H1 (cell line): ENCODE measurements at regions not wholly inside any gene's neighbourhood (a gene's known extent, or its start where the extent isn't known, plus 50 kb on each side); places are given as distances from the start of the nearest gene placed in this dataset.

Experiments
- CTCF ChIA-PET: fragments of 300-600 bp; sonication (Branson Sonifier 250); formaldehyde crosslinking; loops from one replicate; lab custom pipeline; 2021; ENCODE audit not compliant: partially characterized antibody; lab: Charles Lee
- POLR2A ChIA-PET: fragments of 300-600 bp; sonication (Branson Sonifier 250); formaldehyde crosslinking; loops from one replicate; lab custom pipeline; 2021; ENCODE audit warnings: inconsistent platforms; ENCODE audit not compliant: partially characterized antibody; lab: Charles Lee
- DNase-seq, 2 experiments: peaks; one replicate each; pipeline versions ENCODE4 v3.0.0 to v3.0.0-alpha.2; 2010 to 2022; ENCODE audit warnings: low spot score in 2 of 2, low read depth in 1 of 2, mixed read lengths in 1 of 2
- FAIRE-seq: peaks from 2 replicates; lab custom pipeline; 2011; peaks lifted over from hg19 to GRCh38; lab: Jason Lieb, UNC
- H2AFZ ChIP-seq: 2 replicates; pipeline ENCODE4 v1.8.1; 2012; ENCODE audit warnings: low read length, inconsistent platforms
- H2AK5ac ChIP-seq: 2 replicates; pipeline ENCODE4 v1.6.1; 2013; ENCODE audit warnings: low read depth, low read length
- H2BK120ac ChIP-seq: replicated peaks from 2 replicates; pipeline ENCODE3; 2013; ENCODE audit warnings: low read depth, low read length, inconsistent platforms
- H2BK12ac ChIP-seq: 2 replicates; pipeline ENCODE4 v1.6.1; 2013; ENCODE audit warnings: low read depth, low read length
- H2BK15ac ChIP-seq: 2 replicates; pipeline ENCODE4 v1.6.1; 2013; ENCODE audit warnings: low read length
- H2BK20ac ChIP-seq: 2 replicates; pipeline ENCODE4 v1.6.1; 2013; ENCODE audit warnings: low read length
- H2BK5ac ChIP-seq: 2 replicates; pipeline ENCODE4 v1.6.1; 2013; ENCODE audit warnings: low read depth, low read length
- H3K14ac ChIP-seq: 2 replicates; pipeline ENCODE4 v1.6.1; 2013; ENCODE audit warnings: inconsistent platforms; ENCODE audit not compliant: insufficient read length
- H3K18ac ChIP-seq: 2 replicates; pipeline ENCODE4 v1.6.1; 2013; ENCODE audit warnings: low read length; ENCODE audit errors: extremely low read depth
- H3K23ac ChIP-seq: 2 replicates; pipeline ENCODE4 v1.6.1; 2013; ENCODE audit warnings: inconsistent platforms; ENCODE audit not compliant: insufficient read length
- H3K23me2 ChIP-seq: 2 replicates; pipeline ENCODE4 v1.6.1; 2013; ENCODE audit warnings: low read depth, low read length
- H3K27ac ChIP-seq: 2 replicates; pipeline ENCODE4 v1.6.1; 2011; ENCODE audit warnings: low read depth, low read length, inconsistent platforms
- H3K27me3 ChIP-seq, 4 experiments: replicated peaks in 1 of 4; 1 replicate in 1 of 4; 2 replicates in 3 of 4; pipeline versions ENCODE4 v1.6.1 to v1.8.1; 2011 to 2013; ENCODE audit warnings: low read length in 3 of 4, mild to moderate bottlenecking in 3 of 4, inconsistent platforms in 2 of 4, mixed read lengths in 2 of 4, moderate library complexity in 1 of 4; ENCODE audit not compliant: control insufficient read depth in 3 of 4, insufficient read depth in 3 of 4; ENCODE audit errors: extremely low read depth in 1 of 4
- H3K36me3 ChIP-seq, 4 experiments: 2 replicates each; pipeline versions ENCODE4 v1.6.1 to v1.8.1; 2011 to 2013; ENCODE audit warnings: mild to moderate bottlenecking in 4 of 4, low read length in 3 of 4, moderate library complexity in 2 of 4, control low read depth in 1 of 4, inconsistent platforms in 1 of 4; ENCODE audit not compliant: insufficient read depth in 4 of 4, control insufficient read depth in 2 of 4
- H3K4ac ChIP-seq: replicated peaks from 2 replicates; pipeline ENCODE3; 2013; ENCODE audit warnings: low read length, low read depth, mixed read lengths, inconsistent platforms; ENCODE audit not compliant: insufficient read length
- H3K4me1 ChIP-seq, 4 experiments: replicated peaks in 1 of 4; 1 replicate in 1 of 4; 2 replicates in 3 of 4; pipeline versions ENCODE4 v1.6.1 to v1.8.1; 2011 to 2013; ENCODE audit warnings: low read length in 3 of 4, inconsistent platforms in 2 of 4, mixed read lengths in 1 of 4; ENCODE audit not compliant: insufficient read depth in 4 of 4, control insufficient read depth in 3 of 4
- H3K4me2 ChIP-seq, 2 experiments: 2 replicates each; pipeline versions ENCODE4 v1.6.1 to v1.8.1; 2011 to 2013; ENCODE audit warnings: low read depth in 2 of 2, low read length in 2 of 2, control low read depth in 1 of 2, inconsistent platforms in 1 of 2, mild to moderate bottlenecking in 1 of 2; ENCODE audit not compliant: insufficient read depth in 1 of 2
- H3K4me3 ChIP-seq, 4 experiments: fragments of 200-600, 300-600 bp in 1 of 4; sonication (generic), shearing (Covaris generic), sonication (Bioruptor Twin) in 1 of 4; 2 replicates each; pipeline versions ENCODE4 v1.5.1 to v1.8.1; 2011 to 2016; ENCODE audit warnings: low read length in 4 of 4, low read depth in 3 of 4, control low read depth in 2 of 4, inconsistent platforms in 2 of 4, mild to moderate bottlenecking in 2 of 4, mixed read lengths in 1 of 4, moderate library complexity in 1 of 4; ENCODE audit not compliant: insufficient read depth in 2 of 4; ENCODE audit errors: extremely low read depth in 1 of 4
- H3K56ac ChIP-seq: replicated peaks from 2 replicates; pipeline ENCODE3; 2013; ENCODE audit warnings: low read depth, mild to moderate bottlenecking, mixed read lengths, low read length, inconsistent platforms; ENCODE audit not compliant: insufficient read length
- H3K79me1 ChIP-seq: 2 replicates; pipeline ENCODE4 v1.6.1; 2013; ENCODE audit warnings: low read depth, low read length, control low read depth
- H3K79me2 ChIP-seq, 2 experiments: 2 replicates each; pipeline versions ENCODE4 v1.6.1 to v1.8.1; 2012 to 2013; ENCODE audit warnings: low read length in 2 of 2, mild to moderate bottlenecking in 2 of 2, inconsistent platforms in 1 of 2; ENCODE audit not compliant: insufficient read depth in 2 of 2, control insufficient read depth in 1 of 2
- H3K9ac ChIP-seq, 4 experiments: replicated peaks in 1 of 4; 1 replicate in 1 of 4; 2 replicates in 3 of 4; pipeline versions ENCODE4 v1.6.1 to v1.8.1; 2011 to 2013; ENCODE audit warnings: low read depth in 3 of 4, low read length in 3 of 4, control low read depth in 2 of 4, mild to moderate bottlenecking in 2 of 4, moderate library complexity in 2 of 4, inconsistent platforms in 1 of 4; ENCODE audit errors: extremely low read depth in 1 of 4
- H3K9me3 ChIP-seq, 2 experiments: 2 replicates each; pipeline versions ENCODE4 v1.6.1 to v1.8.1; 2012 to 2013; ENCODE audit warnings: mild to moderate bottlenecking in 2 of 2, moderate library complexity in 2 of 2, control low read depth in 1 of 2, inconsistent platforms in 1 of 2, low read depth in 1 of 2, low read length in 1 of 2, mixed read lengths in 1 of 2; ENCODE audit not compliant: insufficient read depth in 2 of 2
- H4K20me1 ChIP-seq, 2 experiments: replicated peaks in 1 of 2; 2 replicates each; pipeline versions ENCODE3 to v1.8.1; 2011 to 2013; ENCODE audit warnings: inconsistent platforms in 2 of 2, low read length in 2 of 2, mild to moderate bottlenecking in 1 of 2; ENCODE audit not compliant: insufficient read depth in 2 of 2, control insufficient read depth in 1 of 2
- H4K5ac ChIP-seq: 2 replicates; pipeline ENCODE4 v1.6.1; 2013; ENCODE audit warnings: low read length, low read depth, mixed read lengths, inconsistent platforms; ENCODE audit not compliant: insufficient read length
- H4K8ac ChIP-seq: 2 replicates; pipeline ENCODE4 v1.8.0; 2013; ENCODE audit warnings: mild to moderate bottlenecking, moderate library complexity, low read length, inconsistent platforms; ENCODE audit not compliant: insufficient read depth; ENCODE audit errors: extremely low read depth
- H4K91ac ChIP-seq: replicated peaks from 2 replicates; pipeline ENCODE3; 2013; ENCODE audit warnings: low read length, mixed read lengths, inconsistent platforms; ENCODE audit not compliant: insufficient read length
- BRCA1 ChIP-seq: IDR thresholded peaks from 2 replicates; pipeline ENCODE4 v1.6.1; 2012; ENCODE audit warnings: low read depth, low read length, improper control_type of control experiment
- CEBPB ChIP-seq: IDR thresholded peaks from 2 replicates; pipeline ENCODE4 v1.6.1; 2012; ENCODE audit warnings: low read depth, low read length
- E2F6 ChIP-seq: IDR thresholded peaks from 2 replicates; pipeline ENCODE4 v1.6.1; 2012; ENCODE audit warnings: inconsistent platforms
- EZH2 ChIP-seq: fragments of 200-600 bp; sonication (generic); IDR thresholded peaks from 2 replicates; pipeline ENCODE4 v1.7.1; 2012; ENCODE audit warnings: low read depth, mild to moderate bottlenecking, moderate library complexity, low read length, inconsistent platforms; ENCODE audit not compliant: severe bottlenecking
- JUND ChIP-seq: IDR thresholded peaks from 2 replicates; pipeline ENCODE4 v1.6.1; 2011; ENCODE audit warnings: mild to moderate bottlenecking, improper control_type of control experiment, low read length
- MAFK ChIP-seq: IDR thresholded peaks from 2 replicates; pipeline ENCODE4 v1.6.1; 2012; ENCODE audit warnings: low read depth, mild to moderate bottlenecking, improper control_type of control experiment, low read length
- NANOG ChIP-seq: IDR thresholded peaks from 2 replicates; pipeline ENCODE4 v1.6.1; 2011; ENCODE audit warnings: low read length, low read depth, mild to moderate bottlenecking, inconsistent platforms; ENCODE audit not compliant: insufficient read depth, poor library complexity, severe bottlenecking
- POU5F1 ChIP-seq: IDR thresholded peaks from 2 replicates; pipeline ENCODE4 v1.6.1; 2011; ENCODE audit warnings: low read depth, mild to moderate bottlenecking, low read length, moderate library complexity
- RBBP5 ChIP-seq: IDR thresholded peaks from 2 replicates; pipeline ENCODE4 v1.7.1; 2012; ENCODE audit warnings: low read depth, mild to moderate bottlenecking, inconsistent platforms, low read length, moderate library complexity, borderline replicate concordance
- RXRA ChIP-seq: IDR thresholded peaks from 2 replicates; pipeline ENCODE4 v1.6.1; 2011; ENCODE audit warnings: low read depth, mild to moderate bottlenecking, low read length, moderate library complexity; ENCODE audit not compliant: insufficient read depth
- SUZ12 ChIP-seq: fragments of 200-600 bp; sonication (generic); IDR thresholded peaks from 2 replicates; pipeline ENCODE4 v1.6.1; 2012; ENCODE audit warnings: mild to moderate bottlenecking, inconsistent platforms, low read length, moderate library complexity, mixed read lengths
- TAF1 ChIP-seq: IDR thresholded peaks from 2 replicates; pipeline ENCODE4 v1.6.1; 2011; ENCODE audit warnings: mild to moderate bottlenecking, low read depth, low read length
- TBP ChIP-seq: IDR thresholded peaks from 2 replicates; pipeline ENCODE4 v1.6.1; 2011; ENCODE audit warnings: low read depth, low read length, improper control_type of control experiment
- ZNF274 ChIP-seq: IDR thresholded peaks from 2 replicates; pipeline ENCODE4 v1.7.0; 2012; ENCODE audit warnings: low read length, borderline replicate concordance; ENCODE audit errors: extremely low read depth
- WGBS, 2 experiments: shearing (Covaris generic) in 1 of 2; methylation state at CpG; one replicate each; pipeline versions ENCODE4 v1.1.6 to v1.1.7; 2013 to 2015; ENCODE audit warnings: low lambda C conversion rate in 2 of 2, mixed read lengths in 2 of 2, inconsistent platforms in 1 of 2, low coverage in 1 of 2, missing lambda C conversion rate in 1 of 2; ENCODE audit not compliant: insufficient replicate concordance in 2 of 2, insufficient coverage in 1 of 2, insufficient read length in 1 of 2; ENCODE audit errors: extremely low coverage in 1 of 2, missing lambda C conversion rate in 1 of 2; 5-methylcytosine and 5-hydroxymethylcytosine counted together

GRCh38 chr1:190578017-190578416 lies 100.4 kb upstream of the BRINP3 start:
- H3K23ac ChIP-seq, result no peak overlapping the region
- H3K18ac ChIP-seq, result no peak overlapping the region
- no peak overlapping the region for H3K4ac ChIP-seq
- H2BK120ac ChIP-seq, result no peak overlapping the region
- H3K56ac ChIP-seq, result no peak overlapping the region
- no peak overlapping the region for H3K9ac ChIP-seq
- H3K14ac ChIP-seq, result no peak overlapping the region
- H3K4me2 ChIP-seq, result no peak overlapping the region
- POLR2A ChIA-PET, result no interaction called here
- no peak overlapping the region for H3K27ac ChIP-seq
- no peak overlapping the region for H4K5ac ChIP-seq
- 89% methylated on average over 5 of the region's 5 CpGs; no CpG with 5 or more reads in 1 of the 2 experiments for WGBS, 2 experiments
- no peak overlapping the region for H2BK12ac ChIP-seq
- H3K79me1 ChIP-seq, result no peaks in the 10 kb centered on the region
- no peak overlapping the region for H3K4me3 ChIP-seq
- FAIRE-seq (no peak), DNase-seq (no peak)
- CTCF ChIA-PET, result no interaction called here
- H3K36me3 ChIP-seq, result no peaks in the 10 kb centered on the region
- H2BK5ac ChIP-seq, result no peak overlapping the region
- H2BK20ac ChIP-seq, result no peak overlapping the region
- H4K8ac ChIP-seq, result no peak overlapping the region
- no peaks in the 10 kb centered on the region for H3K9me3 ChIP-seq
- H2AFZ ChIP-seq, result peak overlapping the region; percentile 70; the same call in 1 of the 2 replicates
- no peaks in the 10 kb centered on the region for H3K79me2 ChIP-seq
- no peaks in the 10 kb centered on the region for H3K27me3 ChIP-seq
- H3K4me1 ChIP-seq, result no peaks in the 10 kb centered on the region
- no peak overlapping the region for H2AK5ac ChIP-seq
- no peaks in the 10 kb centered on the region for H4K20me1 ChIP-seq
- H4K91ac ChIP-seq, result no peak overlapping the region
- no peaks in the 10 kb centered on the region for H3K23me2 ChIP-seq
- H2BK15ac ChIP-seq, result no peak overlapping the region
- no peak for TF ChIP-seq E2F6
- no peak for TF ChIP-seq NANOG
- no peak for TF ChIP-seq MAFK
- no peak for TF ChIP-seq POU5F1
- TF ChIP-seq SUZ12, result no peak
- no peak for TF ChIP-seq BRCA1
- TF ChIP-seq CEBPB, result no peak
- TF ChIP-seq ZNF274, result no peak
- no peak for TF ChIP-seq TBP
- TF ChIP-seq RBBP5, result no peak
- TF ChIP-seq TAF1, result no peak
- no peak for TF ChIP-seq EZH2
- TF ChIP-seq JUND, result no peak
- TF ChIP-seq RXRA, result no peak
